Heart left ventricle (tissue), 16 donors: ENCODE measurements at regions not wholly inside any gene's neighbourhood (a gene's known extent, or its start where the extent isn't known, plus 50 kb on each side); places are given as distances from the start of the nearest gene placed in this dataset.

Experiments used
- ATAC-seq, 4 donors: fragments of 200-7000 bp; cut with Tn5 transposase; one replicate each; pipeline ENCODE4 v1.9.1; 2020 to 2022; ENCODE audit warnings: moderate library complexity in 4 of 4, mild to moderate bottlenecking in 3 of 4, moderate number of reproducible peaks in 1 of 4
- DNase-seq, 5 donors: peaks; one replicate each; pipeline ENCODE4 v3.0.0-alpha.2; 2020
- H3K27ac ChIP-seq, 12 donors: fragments of 200-600 bp; sonication (generic) in 4 of 12; one replicate each; pipeline versions ENCODE4 v1.5.0 to v1.8.0; 2016 to 2022; ENCODE audit warnings: mild to moderate bottlenecking in 2 of 12
- H3K27me3 ChIP-seq, 9 donors: fragments of 200-600 bp; sonication (generic) in 2 of 9; one replicate each; pipeline versions ENCODE4 v1.5.1 to v1.8.0; 2016 to 2022; ENCODE audit warnings: mild to moderate bottlenecking in 3 of 9
- H3K36me3 ChIP-seq, 9 donors: fragments of 200-600 bp; sonication (generic) in 2 of 9; one replicate each; pipeline versions ENCODE4 v1.5.0 to v1.8.0; 2018 to 2022; ENCODE audit warnings: mild to moderate bottlenecking in 2 of 9
- H3K4me1 ChIP-seq, 12 donors: fragments of 200-600 bp; sonication (generic) in 4 of 12; one replicate each; pipeline versions ENCODE4 v1.5.0 to v1.8.0; 2016 to 2022; ENCODE audit warnings: mild to moderate bottlenecking in 3 of 12
- H3K4me3 ChIP-seq, 12 donors: fragments of 200-600 bp; sonication (generic) in 4 of 12; one replicate each; pipeline versions ENCODE4 v1.5.0 to v1.8.0; 2017 to 2022; ENCODE audit warnings: mild to moderate bottlenecking in 9 of 12, moderate library complexity in 4 of 12
- H3K9me3 ChIP-seq, 12 donors: fragments of 200-600 bp; sonication (generic) in 4 of 12; one replicate each; pipeline versions ENCODE4 v1.5.0 to v1.8.0; 2016 to 2022; ENCODE audit warnings: mild to moderate bottlenecking in 1 of 12
- CTCF ChIP-seq, 12 donors: fragments of 200-600 bp; sonication (generic) in 4 of 12; IDR thresholded peaks; one replicate each; pipeline versions ENCODE4 v1.5.0 to v1.8.0; 2018 to 2022; ENCODE audit warnings: antibody characterized with exemption in 12 of 12, mild to moderate bottlenecking in 5 of 12
- POLR2A ChIP-seq, 2 donors: fragments of 450-650 bp; IDR thresholded peaks; one replicate each; pipeline ENCODE4 v1.6.1; 2017; ENCODE audit warnings: antibody characterized with exemption in 2 of 2, mild to moderate bottlenecking in 2 of 2, moderate library complexity in 2 of 2
- WGBS, 4 donors: extraction: QIAGEN DNeasy Blood & Tissue Kit in 2 of 4; methylation state at CpG; one replicate each; pipeline versions ENCODE4 v1.1.5 to v1.1.7; 2013 to 2018; 5-methylcytosine and 5-hydroxymethylcytosine counted together
- intact Hi-C, 10 donors: fragments of 100-400 bp; cut with DNase I; formaldehyde crosslinking; loops; one replicate each; pipeline versions ENCODE4 v1.11.1 to v1.14.2; 2022
- donor health status: ischemic (EF 13 %, LVEDD 7.1; RV severe dilation, severe dysfunction).
- donor health status: healthy with polysubstance abuse.
- donor health status: DM: no; HTN: yes; CAD: no.
- donor health status: DM: no; HTN: no; CAD: no.
- donor health status: ischemic (EF 25% LVEDD 6.9; RV normal size, moderate dysfunction).
- donor health status: ischemic (EF 25% LVEDD 5.7; RV mildly dilated, moderate dysfunction).
- donor health status: healthy.
- donor health status: DM: yes; HTN: yes; CAD: no.
- donor health status: ischemic (EF 35%, LVEDD 5.7; RV mildly dilated, moderate dysfunction).
- donor health status: nonischemic (EF 11% LVEDD 7.7; RV severe dilation, severe dysfunction).
- donor health status: DM: yes; HTN: yes; CAD: no.
- donor health status: PGD.
- donor health status: ischemic (EF 29% LVEDD 5.4; RV normal size, mild dysfunction).
- donor health status: nonischemic (EF 23%, LVEDD 6.1; RV moderate dilation, normal function).

- intact Hi-C loops = no loop called here
- Histone ChIP-seq H3K27me3 (no peaks in the 10 kb centered on the region), H3K4me1 (peaks cover 0 to 32% (median 14%) of the 10 kb centered on the region in 12 donors), H3K9me3 (no peaks in the 10 kb centered on the region), H3K36me3 (no peaks in the 10 kb centered on the region), H3K27ac (no peak overlapping the region), H3K4me3 (no peak overlapping the region)
- no peak for DNase-seq
- no peak for ATAC-seq
- TF ChIP-seq POLR2A (IDR thresholded peaks at IDR 0.05) (no peak), CTCF (IDR thresholded peaks at IDR 0.05) (no peak)
- WGBS, 4 donors = 78 to 83% (median 82%) methylated on average over 2 of the region's 2 CpGs
Measured at GRCh38 chr1:178645808-178646200, 79.2 kb upstream of the RALGPS2 start.

- H3K27ac ChIP-seq = no peak overlapping the region
- no peak overlapping the region for H3K4me3 ChIP-seq
- H3K9me3 ChIP-seq = no peaks in the 10 kb centered on the region
- TF ChIP-seq POLR2A (IDR thresholded peaks at IDR 0.05) (no peak), CTCF (IDR thresholded peaks at IDR 0.05) (no peak)
- H3K27me3 ChIP-seq = no peaks in the 10 kb centered on the region
- H3K36me3 ChIP-seq = no peaks in the 10 kb centered on the region
- DNase-seq (no peak), ATAC-seq (no peak)
- 86 to 93% (median 89%) methylated on average over 5 of the region's 5 CpGs for WGBS, 4 donors
- H3K4me1 ChIP-seq = peaks cover 0 to 36% (median 14%) of the 10 kb centered on the region in 12 donors
- intact Hi-C loops = no loop called here
Measured at GRCh38 chr1:178646821-178647220, 78.2 kb upstream of the RALGPS2 start.

GRCh38 chr1:178648151-178648550 lies 76.9 kb upstream of the RALGPS2 start:
- DNase-seq (no peak), ATAC-seq (no peak)
- Histone ChIP-seq H3K27me3 (no peaks in the 10 kb centered on the region), H3K4me1 (peaks cover 0 to 30% (median 15%) of the 10 kb centered on the region in 12 donors), H3K4me3 (no peak overlapping the region), H3K9me3 (no peaks in the 10 kb centered on the region), H3K27ac (no peak overlapping the region), H3K36me3 (no peaks in the 10 kb centered on the region)
- TF ChIP-seq CTCF (IDR thresholded peaks at IDR 0.05) = no peak
- TF ChIP-seq POLR2A (IDR thresholded peaks at IDR 0.05) = no peak
- WGBS, 4 donors = 94 to 96% (median 96%) methylated on average over 11 of the region's 11 CpGs
- intact Hi-C loops = no loop called here

- H3K4me1 ChIP-seq = peaks cover 0 to 15% (median 5%) of the 10 kb centered on the region in 12 donors
- no peaks in the 10 kb centered on the region for H3K27me3 ChIP-seq
- DNase-seq = no peak
- no peaks in the 10 kb centered on the region for H3K36me3 ChIP-seq
- no peak overlapping the region for H3K4me3 ChIP-seq
- 93 to 96% (median 95%) methylated on average over 8 of the region's 8 CpGs for WGBS, 4 donors
- no peak for ATAC-seq
- no peak overlapping the region for H3K27ac ChIP-seq
- TF ChIP-seq POLR2A (IDR thresholded peaks at IDR 0.05) (no peak), CTCF (IDR thresholded peaks at IDR 0.05) (no peak)
- intact Hi-C loops = no loop called here
- no peaks in the 10 kb centered on the region for H3K9me3 ChIP-seq
Measured at GRCh38 chr1:178649582-178650350, 75.3 kb upstream of the RALGPS2 start.
